ENCODE measurements at regions not wholly inside any gene's neighbourhood (a gene's known extent, or its start where the extent isn't known, plus 50 kb on each side); places are given as distances from the start of the nearest gene placed in this dataset.

- TF ChIP-seq CTCF (IDR thresholded peaks at IDR 0.05) (no peak), POLR2A (IDR thresholded peaks at IDR 0.05) (no peak), EP300 (IDR thresholded peaks at IDR 0.05) (no peak)
These were observed 69.2 kb downstream of the BLTP1 start for GRCh38 chr4:122221322-122221721.

Measured in tibial nerve (tissue), 4 donors.